WERI-Rb-1 (cell line): ENCODE measurements at regions not wholly inside any gene's neighbourhood (a gene's known extent, or its start where the extent isn't known, plus 50 kb on each side); places are given as distances from the start of the nearest gene placed in this dataset.

ENCODE experiments used
- DNase-seq: peaks from one replicate; pipeline ENCODE4 v3.0.0-alpha.2; 2020
- H3K27ac ChIP-seq: fragments of 250-450 bp; sonication (Bioruptor Pico); 2 replicates; pipeline ENCODE4 v1.5.1; 2020; ENCODE audit warnings: mild to moderate bottlenecking, moderate library complexity
- H3K27me3 ChIP-seq: fragments of 250-450 bp; sonication (Bioruptor Pico); 2 replicates; pipeline ENCODE4 v1.5.1; 2021; ENCODE audit warnings: mild to moderate bottlenecking, low read depth, moderate library complexity; ENCODE audit not compliant: insufficient read depth, severe bottlenecking
- H3K36me3 ChIP-seq: fragments of 250-450 bp; sonication (Bioruptor Pico); 2 replicates; pipeline ENCODE4 v1.5.1; 2020; ENCODE audit warnings: mild to moderate bottlenecking, moderate library complexity
- H3K4me3 ChIP-seq: 2 replicates; pipeline ENCODE4 v1.5.1; 2011; ENCODE audit warnings: low read depth, mild to moderate bottlenecking, control low read depth, low read length
- H3K9me3 ChIP-seq: fragments of 250-450 bp; sonication (Bioruptor Pico); 2 replicates; pipeline ENCODE4 v1.5.1; 2021; ENCODE audit warnings: mild to moderate bottlenecking, moderate library complexity; ENCODE audit not compliant: severe bottlenecking
- CTCF ChIP-seq: IDR thresholded peaks from 2 replicates; pipeline ENCODE4 v1.5.1; 2011; ENCODE audit warnings: low read depth, mild to moderate bottlenecking, control low read depth, inconsistent platforms, low read length

GRCh38 chr2:21727101-21727500 lies 603.3 kb downstream of the TDRD15 start:
- no peaks in the 10 kb centered on the region for H3K9me3 ChIP-seq
- no peak overlapping the region for H3K4me3 ChIP-seq
- no peak for TF ChIP-seq CTCF
- peak; percentile 12 for DNase-seq
- no peaks in the 10 kb centered on the region for H3K27me3 ChIP-seq
- no peaks in the 10 kb centered on the region for H3K36me3 ChIP-seq
- H3K27ac ChIP-seq = no peak overlapping the region

GRCh38 chr2:21728133-21728532 lies 604.4 kb downstream of the TDRD15 start:
- no peak for TF ChIP-seq CTCF
- Histone ChIP-seq H3K27me3 (no peaks in the 10 kb centered on the region), H3K9me3 (no peaks in the 10 kb centered on the region), H3K27ac (no peak overlapping the region), H3K36me3 (no peaks in the 10 kb centered on the region), H3K4me3 (no peak overlapping the region)
- no peak for DNase-seq

- H3K27me3 ChIP-seq = no peaks in the 10 kb centered on the region
- no peak for TF ChIP-seq CTCF
- DNase-seq = no peak
- no peaks in the 10 kb centered on the region for H3K9me3 ChIP-seq
- no peak overlapping the region for H3K4me3 ChIP-seq
- H3K27ac ChIP-seq = no peak overlapping the region
- H3K36me3 ChIP-seq = no peaks in the 10 kb centered on the region
Measured at GRCh38 chr2:21730141-21730540, 606.4 kb downstream of the TDRD15 start.

- no peak for DNase-seq
- Histone ChIP-seq H3K27me3 (no peaks in the 10 kb centered on the region), H3K9me3 (no peaks in the 10 kb centered on the region), H3K36me3 (no peaks in the 10 kb centered on the region), H3K27ac (no peak overlapping the region), H3K4me3 (no peak overlapping the region)
- TF ChIP-seq CTCF = no peak
Measured at GRCh38 chr2:21740484-21740883, 616.7 kb downstream of the TDRD15 start.

- Histone ChIP-seq H3K27ac (no peak overlapping the region), H3K9me3 (peaks cover 10% of the 10 kb centered on the region)
Measured at GRCh38 chr2:21746499-21746898, 622.7 kb downstream of the TDRD15 start.

More at GRCh38 chr2:21746499-21746898, 622.7 kb downstream of the TDRD15 start:
- Histone ChIP-seq H3K4me3 (no peak overlapping the region), H3K27me3 (no peaks in the 10 kb centered on the region), H3K36me3 (no peaks in the 10 kb centered on the region)
- TF ChIP-seq CTCF = no peak
- no peak for DNase-seq
